HL-60/S4 treated with phorbol 12-myristate 13-acetate at 8.2 ng/mL for 4 days and 3 days (cell line): ENCODE measurements at regions not wholly inside any gene's neighbourhood (a gene's known extent, or its start where the extent isn't known, plus 50 kb on each side); places are given as distances from the start of the nearest gene placed in this dataset.

ENCODE experiments used
- in situ Hi-C: fragments of 300-500 bp; cut with MboI; formaldehyde crosslinking; loops from 2 replicates; pipeline ENCODE4 v1.15.0; 2022; ENCODE audit warnings: low sequenced_read_pairs

- in situ Hi-C loops = no loop called here
Observed at GRCh38 chr3:107256963-107257362, 120.3 kb upstream of the CCDC54 start.

DNA sequence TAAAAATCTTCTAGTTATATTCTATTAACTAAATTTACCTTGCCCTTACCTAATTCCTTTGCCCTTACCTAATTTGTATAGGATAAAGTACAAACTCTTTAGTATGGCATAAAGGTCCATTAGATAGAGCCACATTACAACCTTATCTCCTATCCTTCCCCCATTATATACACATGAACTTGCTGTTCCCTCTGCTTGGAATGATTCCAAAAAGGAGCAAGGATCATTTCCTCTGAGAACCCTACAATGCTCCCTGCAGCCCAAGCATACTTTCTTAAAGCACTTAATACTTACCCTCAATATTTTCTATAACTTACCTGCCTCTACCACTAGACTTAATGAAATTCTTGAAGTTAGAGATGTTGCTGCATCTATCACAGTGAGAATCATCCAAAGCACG is 118.9 kb upstream of the CCDC54 start:
- in situ Hi-C loops = no loop called here

- in situ Hi-C loops = no loop called here
Observed at GRCh38 chr3:107260207-107260606, 117.0 kb upstream of the CCDC54 start.

- in situ Hi-C loops = no loop called here
Observed at GRCh38 chr3:107263269-107264021, 113.8 kb upstream of the CCDC54 start.

DNA sequence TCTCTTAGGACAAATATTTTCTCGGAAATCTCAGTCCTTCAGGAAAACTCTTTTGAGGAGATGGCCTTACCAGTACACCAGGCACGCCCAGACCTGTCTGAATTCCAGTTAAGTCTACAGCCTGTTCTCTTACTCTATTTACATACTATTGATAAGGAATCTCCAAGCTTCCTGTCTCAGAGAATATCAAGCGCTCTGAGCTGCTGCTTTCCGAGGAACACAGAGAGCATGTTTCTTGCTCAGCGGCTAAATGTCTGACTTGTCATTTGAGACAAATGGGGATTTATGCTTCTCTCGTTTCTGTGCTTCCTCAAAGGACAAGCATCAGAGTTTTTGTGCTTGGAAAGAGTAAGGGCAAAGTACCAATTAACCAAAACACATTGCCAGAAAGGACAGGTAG is 112.4 kb upstream of the CCDC54 start:
- in situ Hi-C loops = no loop called here

GRCh38 chr3:107265526-107265925 is 111.7 kb upstream of the CCDC54 start:
- in situ Hi-C loops = no loop called here

GRCh38 chr3:107268469-107268868 is 108.8 kb upstream of the CCDC54 start:
- in situ Hi-C loops = no loop called here

GRCh38 chr3:107269136-107269535 is 108.1 kb upstream of the CCDC54 start:
- in situ Hi-C loops = no loop called here

DNA sequence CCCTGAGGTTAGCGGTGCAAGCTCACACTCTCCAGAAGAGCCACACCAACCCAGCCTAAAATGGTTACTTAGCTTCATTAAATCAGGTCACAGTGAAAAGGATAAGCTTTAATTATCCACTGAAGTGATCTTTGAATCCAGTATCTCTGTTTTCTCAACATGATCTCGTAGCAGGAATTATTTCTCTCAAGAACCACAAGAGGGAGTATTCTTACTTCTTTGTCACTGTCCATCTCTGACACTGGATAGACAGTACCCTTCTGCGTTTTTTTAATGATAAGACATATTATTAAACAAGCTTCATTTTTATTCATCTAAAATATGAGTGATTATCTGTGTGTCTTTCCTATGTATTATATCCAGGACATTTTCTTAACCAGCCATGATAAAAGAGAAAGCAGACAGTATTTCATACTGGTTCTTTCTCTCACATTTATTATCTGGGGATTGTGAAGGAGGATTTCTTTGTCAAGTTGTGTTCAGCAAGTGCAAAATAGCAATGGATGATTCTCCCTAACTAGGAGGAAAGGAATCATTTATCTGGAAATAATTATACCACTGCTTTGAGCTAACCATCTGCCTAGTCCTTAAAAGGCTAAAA is 105.4 kb upstream of the CCDC54 start:
- in situ Hi-C loops = no loop called here

DNA sequence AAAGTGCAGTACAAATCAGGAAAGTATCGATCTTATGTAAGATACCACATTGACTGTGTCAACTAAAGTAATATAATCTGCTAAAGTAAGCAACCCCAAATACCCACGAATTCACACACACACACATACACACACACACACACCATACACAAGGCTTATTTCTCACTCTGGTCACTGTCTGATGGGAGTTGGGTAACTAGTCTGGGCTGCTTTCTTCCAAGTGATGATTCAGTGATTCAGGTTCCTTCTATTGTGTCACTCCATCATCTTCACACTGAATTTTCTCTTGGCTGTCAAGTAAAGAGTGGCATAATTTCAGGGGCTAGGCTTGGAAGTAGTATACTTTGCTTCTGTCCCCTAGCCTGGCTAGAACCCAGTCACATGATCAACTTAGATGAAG is 104.8 kb upstream of the CCDC54 start:
- in situ Hi-C loops = no loop called here

GRCh38 chr3:107272885-107273284 is 104.4 kb upstream of the CCDC54 start:
- in situ Hi-C loops = no loop called here

GRCh38 chr3:107273771-107274170 is 103.5 kb upstream of the CCDC54 start:
- in situ Hi-C loops = no loop called here

- in situ Hi-C loops = no loop called here
Observed at GRCh38 chr3:107275511-107275910, 101.7 kb upstream of the CCDC54 start.

DNA sequence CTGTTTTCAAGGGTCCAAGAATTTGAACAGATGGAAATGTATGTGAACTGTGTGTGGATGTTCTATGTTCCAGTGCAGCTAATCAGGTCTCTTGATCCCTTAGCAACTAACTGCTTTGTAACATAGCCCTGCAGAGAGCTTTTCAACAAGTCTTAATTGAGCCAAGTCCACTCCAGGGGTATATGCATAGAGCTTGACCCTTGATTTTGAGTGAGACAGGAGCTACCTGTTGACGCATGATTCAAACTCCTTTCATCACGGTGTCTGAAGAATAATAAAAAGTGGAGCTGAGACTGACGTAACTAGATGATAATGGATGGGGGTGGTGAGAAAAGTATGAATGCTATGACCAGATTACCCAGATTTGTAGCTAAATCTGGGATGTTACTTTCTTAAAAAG is 93.3 kb upstream of the CCDC54 start:
- in situ Hi-C loops = no loop called here

DNA sequence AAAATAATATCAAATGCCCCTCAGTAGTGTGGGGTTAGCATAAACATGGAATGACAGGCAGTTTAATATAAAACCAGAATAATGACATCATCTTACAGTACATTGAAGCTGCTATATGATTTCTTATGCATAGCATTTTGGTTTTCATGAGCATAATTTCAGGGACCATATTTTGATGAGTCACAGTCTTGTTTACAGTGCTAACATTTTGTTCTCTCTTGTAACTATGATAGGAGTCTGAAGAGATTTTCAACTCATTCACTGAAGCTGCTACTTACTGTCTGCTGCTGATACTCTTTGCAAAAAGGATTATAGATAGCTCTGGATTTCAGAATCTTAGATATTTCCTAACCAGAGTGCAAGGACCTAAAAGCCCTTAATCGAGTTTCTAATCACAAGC is 92.6 kb upstream of the CCDC54 start:
- in situ Hi-C loops = no loop called here

GRCh38 chr3:107285197-107285596 is 92.0 kb upstream of the CCDC54 start:
- in situ Hi-C loops = no loop called here

DNA sequence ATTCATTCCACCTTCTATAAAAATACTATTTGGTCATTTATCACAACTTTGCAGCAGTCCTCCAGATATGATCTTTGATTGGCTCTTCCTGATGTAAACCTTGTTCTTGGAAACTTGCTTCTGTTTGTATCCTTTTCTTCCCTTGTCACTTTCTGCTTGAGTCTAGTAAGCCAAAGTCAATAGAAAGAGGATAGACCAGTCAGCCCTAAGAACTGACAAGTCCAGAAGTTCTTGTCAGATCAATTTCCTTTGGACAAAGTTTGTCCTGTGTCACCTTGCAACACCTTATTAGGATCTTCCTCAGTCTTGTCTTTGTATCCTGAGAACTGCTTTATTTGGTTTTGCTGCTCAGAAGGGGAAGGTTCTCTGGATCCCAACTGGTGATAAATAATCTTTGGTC is 87.9 kb upstream of the CCDC54 start:
- in situ Hi-C loops = no loop called here

- in situ Hi-C loops = no loop called here
Observed at GRCh38 chr3:107294117-107294516, 83.1 kb upstream of the CCDC54 start.

DNA sequence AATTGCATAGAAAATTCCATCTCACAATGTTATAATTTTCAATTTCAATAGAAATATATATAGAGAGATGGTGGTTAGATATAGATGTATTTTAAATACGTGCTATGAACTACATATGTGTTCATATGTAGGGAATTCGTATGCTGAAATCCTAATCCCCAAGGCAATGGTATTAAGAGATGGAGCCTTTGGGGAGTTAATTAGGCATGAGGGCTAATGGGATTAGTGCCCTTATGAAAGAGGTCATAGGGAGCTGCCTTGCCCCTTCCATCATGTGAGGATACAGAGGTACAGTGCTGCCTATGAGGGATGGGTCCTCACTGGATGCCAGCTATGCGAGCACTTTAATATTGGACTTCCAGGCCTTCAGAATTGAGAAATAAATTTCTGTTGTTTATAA is 79.6 kb upstream of the CCDC54 start:
- in situ Hi-C loops = no loop called here

GRCh38 chr3:107307205-107307604 is 70.0 kb upstream of the CCDC54 start:
- in situ Hi-C loops = no loop called here

GRCh38 chr3:107308716-107309115 is 68.5 kb upstream of the CCDC54 start:
- in situ Hi-C loops = no loop called here

- in situ Hi-C loops = no loop called here
Observed at GRCh38 chr3:107309312-107309711, 67.9 kb upstream of the CCDC54 start.

DNA sequence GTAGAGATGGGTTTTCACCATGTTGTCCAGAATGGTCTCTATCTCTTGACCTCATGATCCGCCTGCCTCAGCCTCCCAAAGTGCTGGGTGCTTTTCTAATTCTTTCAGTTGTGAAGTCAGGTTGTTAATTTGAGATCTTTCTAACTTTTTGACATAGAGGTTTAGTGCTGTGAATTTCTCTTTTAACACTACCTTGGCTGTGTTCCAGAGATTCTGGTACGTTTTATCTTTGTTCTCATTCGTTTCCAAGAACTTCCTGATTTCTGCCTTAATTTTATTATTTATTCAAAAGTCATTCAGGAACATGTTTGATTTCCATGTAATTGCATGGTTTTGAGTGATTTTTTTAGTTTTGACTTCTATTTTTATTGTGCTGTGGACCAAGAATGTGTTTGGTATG is 63.5 kb upstream of the CCDC54 start:
- in situ Hi-C loops = no loop called here
